ENCODE measurements at regions not wholly inside any gene's neighbourhood (a gene's known extent, or its start where the extent isn't known, plus 50 kb on each side); places are given as distances from the start of the nearest gene placed in this dataset.
"Not testable (repeated sequence)": the region's sequence is repeated elsewhere in the genome, so short reads cannot be mapped to it uniquely, and the experiment has no call there.

DNA sequence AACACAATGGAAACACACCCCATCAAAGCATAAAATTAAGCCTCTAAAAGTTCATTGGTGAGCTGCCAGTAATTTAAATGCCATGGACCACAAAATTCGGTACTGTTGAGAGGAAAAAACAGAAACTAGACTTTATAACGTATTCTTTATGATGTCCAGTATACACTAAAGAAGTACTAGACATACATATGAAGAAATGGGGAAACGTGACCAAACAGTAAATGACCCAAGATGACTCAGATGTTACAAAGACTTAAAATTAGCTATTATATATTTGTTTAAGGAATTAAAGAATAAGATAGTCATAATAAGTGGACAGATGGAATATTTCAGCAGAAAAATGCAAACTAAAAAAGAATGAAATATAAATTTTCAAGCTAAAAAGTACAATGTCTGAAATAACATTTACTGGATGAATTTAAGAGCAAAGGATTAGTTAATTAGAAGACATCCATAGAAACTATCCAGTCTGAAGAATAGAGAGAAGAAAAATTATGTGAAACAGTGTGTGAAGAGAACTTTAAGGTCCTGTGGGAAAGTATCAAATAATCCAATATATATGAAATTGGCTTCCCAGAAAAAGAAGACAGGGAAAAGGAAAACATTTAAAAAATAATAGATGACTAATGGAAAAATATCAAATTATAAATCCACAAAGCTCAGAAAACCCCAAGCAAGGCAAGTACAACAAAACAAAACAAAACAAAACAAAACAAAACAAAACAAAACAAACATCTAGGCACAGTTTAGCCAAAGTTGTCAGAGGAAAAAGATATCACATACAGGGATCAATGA lies 69.4 kb downstream of the SAMD9 start:
- no peak for DNase-seq

DNA sequence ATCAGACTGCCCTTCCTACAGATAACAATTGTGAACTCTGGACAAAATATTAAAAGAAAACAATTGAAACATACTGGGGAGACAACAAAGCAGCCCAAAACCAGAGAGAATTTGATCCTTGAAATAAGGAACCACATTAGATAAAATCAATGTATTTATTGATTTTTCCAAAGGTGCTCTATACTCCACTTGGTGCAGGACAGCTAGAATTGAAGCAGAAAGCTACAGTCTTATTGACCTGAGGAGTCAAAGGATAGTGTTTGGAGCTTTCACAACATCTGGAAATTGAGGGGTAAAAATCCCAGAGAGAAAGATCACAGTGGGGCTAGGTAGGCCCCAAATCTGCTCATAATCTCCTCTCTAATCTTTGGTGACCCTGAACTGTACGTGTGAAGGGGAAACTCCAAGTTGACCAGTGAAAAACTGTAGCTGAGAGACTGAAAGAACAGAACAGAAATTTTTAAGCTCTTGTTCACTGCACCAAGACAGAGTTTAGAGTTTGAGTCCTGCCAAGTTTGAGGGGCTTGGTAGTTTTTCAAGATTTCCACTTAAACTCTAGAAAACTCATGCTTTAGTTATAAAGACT lies 70.2 kb downstream of the SAMD9 start:
- no peak for DNase-seq

DNA sequence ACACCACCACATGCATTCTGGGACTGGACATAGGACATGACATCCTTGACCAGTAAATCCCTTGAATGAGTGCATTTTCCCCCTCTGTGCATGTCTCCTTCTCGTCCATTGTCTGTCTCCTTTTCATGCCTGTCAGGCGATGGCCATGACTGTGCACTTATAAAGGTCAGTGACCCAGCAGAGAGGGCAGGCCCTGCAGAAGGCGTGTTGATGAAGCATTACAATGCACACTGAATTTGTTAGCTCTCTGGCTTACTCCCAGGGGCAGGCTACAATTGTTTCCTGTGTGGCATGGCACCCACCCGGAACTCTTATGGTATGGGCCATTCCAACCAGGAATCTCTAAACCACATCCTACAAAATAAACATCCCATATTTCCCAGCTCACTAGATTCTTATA lies 71.1 kb downstream of the SAMD9 start:
- DNase-seq: no peak

DNA sequence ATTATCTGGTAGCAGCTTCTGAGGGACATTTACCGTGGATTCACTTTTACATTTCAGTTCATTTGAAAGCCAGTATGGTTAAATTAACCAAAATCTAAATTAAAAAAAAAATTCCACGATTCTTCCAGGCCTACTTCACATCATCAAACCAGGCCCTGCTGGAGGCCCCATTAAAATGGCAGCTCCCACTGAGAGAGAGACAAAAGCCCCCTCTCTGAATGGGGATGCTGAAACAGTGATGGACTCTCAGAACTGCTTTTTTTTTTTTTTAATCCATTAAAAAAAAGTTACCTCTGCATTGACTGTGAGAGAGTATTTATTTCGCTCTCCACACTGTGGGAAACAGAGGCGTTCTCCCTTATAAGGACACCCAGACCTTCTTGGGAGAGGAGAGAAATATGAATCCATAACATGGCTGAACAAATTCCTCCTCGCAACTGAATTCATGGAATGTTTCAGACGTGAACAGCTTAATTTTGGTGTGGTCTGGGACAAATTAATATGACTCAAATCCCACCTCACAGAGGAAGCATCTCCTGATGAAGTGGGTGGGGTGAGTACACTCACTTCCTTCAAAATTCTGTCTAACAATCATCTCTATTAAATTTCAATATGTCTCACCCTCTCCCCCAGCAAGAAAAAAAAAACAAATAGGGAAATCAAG lies 73.5 kb downstream of the SAMD9 start:
- DNase-seq: no peak

DNA sequence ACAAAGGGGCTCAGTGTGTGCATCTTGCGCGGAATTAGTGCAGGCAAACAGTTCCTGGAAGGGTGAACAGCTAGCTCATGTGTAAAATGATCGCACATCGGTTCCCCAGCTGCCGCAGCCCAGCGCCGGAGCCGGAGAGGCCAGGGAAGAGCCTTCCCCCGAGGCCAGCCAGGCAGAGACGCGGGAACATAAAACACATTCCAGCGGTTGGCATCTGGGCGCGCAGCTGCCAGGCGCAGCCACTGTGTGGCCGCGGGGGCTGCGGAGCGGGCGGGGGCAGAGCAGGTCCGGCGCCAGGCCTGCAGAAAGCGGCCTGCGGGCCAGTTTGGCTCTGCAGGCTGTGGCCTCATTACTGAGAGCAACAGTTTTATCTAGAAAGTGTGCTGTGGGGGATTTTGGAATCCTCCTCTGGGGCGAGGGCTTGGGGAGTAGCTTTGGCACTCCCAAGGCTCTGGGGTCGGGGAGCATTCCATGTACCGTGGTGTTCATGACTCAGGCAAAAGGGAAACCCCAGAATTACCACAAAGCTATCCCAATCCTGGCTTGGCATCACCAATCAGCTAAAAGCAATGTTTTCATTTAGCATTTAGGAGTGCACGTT lies 74.3 kb downstream of the SAMD9 start:
- no peak for DNase-seq

DNA sequence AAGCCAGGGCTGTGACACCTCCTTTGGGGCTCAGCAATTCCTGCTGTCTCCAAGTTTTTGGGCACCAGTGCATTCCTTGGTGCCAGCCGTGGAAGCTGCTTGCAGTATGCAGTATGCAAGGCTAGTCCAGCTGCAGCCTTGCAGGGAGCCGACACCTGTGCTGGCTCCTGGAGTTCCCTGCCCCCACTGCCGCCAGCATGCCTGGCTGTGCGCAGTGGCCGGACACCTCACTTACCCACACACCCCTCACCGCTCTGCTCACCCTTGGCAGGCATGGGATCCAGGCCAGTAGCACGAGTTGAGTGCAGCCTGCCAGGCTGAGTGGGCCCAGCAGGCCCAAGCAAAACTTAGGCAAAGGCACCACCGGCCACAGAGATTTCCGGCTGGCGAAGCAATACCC lies 77.4 kb downstream of the SAMD9 start:
- no peak for DNase-seq

DNA sequence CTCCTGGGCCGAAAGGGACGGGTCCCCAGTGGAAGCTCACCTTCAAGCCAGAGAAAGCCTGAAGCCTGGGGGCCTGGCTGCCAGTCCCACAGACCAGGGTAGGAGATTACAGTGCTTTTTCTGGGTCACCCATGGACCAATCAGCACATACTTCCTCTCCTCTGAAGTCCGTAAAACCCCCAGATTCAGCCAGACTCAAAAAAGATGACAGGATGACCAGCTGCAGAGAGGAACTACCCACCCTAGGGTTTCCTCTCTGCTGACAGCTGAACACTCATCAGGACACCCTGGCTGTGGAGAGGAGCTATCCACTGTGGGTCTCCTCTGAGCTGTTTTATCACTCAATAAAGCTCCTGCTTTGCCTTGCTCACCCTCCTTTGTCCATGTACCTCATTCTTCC lies 78.0 kb downstream of the SAMD9 start:
- no peak for DNase-seq

DNA sequence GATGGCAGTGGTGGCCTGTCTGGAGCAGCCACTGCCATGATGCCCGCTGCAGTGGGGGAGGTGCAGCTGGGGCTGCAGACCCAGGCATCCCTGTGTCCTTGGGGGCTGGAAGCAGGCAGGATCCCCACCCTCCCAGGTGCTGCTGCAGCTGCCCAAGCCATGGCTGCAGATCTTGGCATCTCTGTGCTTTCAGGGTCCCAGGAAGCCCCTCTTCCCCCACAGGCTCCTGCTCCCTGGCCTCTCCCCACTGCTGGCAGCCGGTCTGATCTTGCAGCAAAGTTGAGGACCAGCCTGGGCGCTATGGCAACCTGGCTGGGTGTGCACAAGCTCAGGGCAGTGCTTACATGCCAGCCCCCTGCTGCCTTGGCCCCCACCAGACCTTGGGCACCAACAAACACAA lies 78.5 kb downstream of the SAMD9 start:
- DNase-seq: no peak

DNA sequence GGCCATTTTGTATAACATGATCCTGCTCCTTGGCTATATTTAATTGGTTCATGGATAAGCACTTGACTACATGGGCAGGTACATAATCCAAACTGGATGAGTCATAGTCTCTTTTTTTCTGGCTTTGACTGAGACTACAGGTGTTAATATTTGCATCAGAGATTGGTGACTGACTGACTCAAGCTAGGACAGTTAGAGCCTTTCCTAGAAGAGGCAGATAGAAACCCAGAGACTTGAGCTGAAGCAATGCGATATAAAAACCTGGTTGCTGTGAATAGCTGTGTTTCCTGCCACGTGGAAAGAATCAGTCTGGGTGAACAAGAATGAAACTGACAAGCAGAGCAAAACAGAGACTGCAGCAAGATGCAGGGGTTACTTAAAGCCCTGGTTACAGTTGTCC lies 81.0 kb downstream of the SAMD9 start:
- DNase-seq: no peak

DNA sequence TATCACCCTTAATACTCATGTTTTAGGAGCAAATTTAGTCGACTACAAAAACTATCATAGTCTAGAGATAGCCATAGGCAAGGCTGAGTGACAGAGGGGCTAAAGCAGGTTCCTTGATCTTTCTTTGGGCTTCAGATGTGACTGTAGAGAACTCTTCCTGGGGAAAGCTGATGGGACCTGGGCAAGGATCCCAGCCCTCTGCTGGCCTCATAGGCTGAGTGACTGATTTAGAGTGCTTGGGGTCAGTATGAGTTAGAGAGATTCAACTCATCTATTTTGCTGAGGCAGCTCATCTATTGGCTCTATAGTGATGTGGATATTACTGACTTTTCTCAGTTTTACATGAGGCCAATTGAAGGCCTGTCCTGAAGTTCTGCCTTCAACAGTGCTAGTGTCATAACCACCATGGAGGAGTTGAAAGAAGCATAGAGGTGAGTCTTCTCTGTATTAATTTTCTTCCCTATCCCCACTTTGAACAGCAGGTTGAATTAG lies 81.6 kb downstream of the SAMD9 start:
- DNase-seq: no peak

DNA sequence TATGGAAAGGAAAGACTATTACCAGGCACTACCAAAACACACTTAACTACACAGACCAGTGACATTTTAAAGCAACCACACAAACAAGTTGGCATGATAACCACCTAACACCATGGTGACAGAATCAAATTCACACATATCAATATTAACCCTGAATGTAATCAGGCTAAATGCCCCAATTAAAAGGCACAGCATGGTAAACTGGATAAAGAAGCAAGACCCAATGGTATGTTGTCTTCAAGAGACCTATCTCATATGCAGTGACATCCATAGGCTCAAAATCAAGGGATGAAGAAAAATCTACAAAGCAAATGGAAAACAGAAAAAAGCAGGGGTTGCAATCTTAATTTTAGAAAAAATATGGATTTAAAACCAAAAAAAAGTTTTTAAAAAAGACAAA lies 86.0 kb downstream of the SAMD9 start:
- DNase-seq: no peak

DNA sequence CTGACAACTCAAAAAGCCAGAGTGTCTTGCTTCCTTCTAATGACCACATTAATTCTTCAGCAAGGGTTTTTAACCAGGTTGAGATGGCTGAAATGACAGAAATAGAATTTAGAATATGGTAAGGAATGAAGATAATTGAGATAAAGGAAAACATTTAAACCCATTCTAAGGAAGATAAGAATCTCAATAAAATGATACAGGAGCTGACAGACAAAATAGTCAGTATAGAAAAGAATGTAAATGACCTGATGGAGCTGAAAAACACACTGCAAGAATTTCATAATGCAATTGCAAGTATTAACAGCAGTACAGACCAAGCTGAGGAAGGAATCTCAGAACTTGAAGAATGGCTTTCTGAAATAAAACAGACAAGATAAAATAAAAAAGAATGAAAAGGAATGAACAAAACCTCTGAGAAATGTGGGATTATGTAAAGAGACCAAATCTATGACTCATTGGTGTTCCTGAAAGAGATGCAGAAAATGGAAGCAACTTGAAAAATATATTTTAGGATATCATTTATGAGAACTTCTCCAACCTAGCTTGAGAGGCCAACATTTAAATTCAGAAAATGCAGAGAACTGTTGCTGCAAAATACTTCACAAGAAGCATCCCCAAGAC lies 87.1 kb downstream of the SAMD9 start:
- DNase-seq: no peak

DNA sequence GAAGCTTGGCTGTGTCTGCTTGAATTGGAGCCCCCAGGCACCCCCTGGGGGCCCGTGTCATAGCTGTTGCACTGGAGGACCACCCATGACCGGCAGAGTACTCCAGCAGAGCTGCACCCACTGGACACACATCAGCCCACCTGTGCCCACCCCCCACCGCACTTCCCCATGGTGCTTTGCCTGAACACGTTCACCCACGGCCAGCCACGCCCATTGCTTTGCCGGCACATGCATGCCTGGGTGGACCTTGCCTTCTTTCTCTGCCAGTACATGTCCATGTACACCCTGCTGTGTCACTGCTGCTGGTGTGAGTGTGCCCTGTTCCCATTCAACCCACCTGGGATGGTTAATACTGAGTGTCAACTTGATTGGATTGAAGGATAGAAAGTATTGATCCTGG lies 88.7 kb downstream of the SAMD9 start:
- DNase-seq: no peak

DNA sequence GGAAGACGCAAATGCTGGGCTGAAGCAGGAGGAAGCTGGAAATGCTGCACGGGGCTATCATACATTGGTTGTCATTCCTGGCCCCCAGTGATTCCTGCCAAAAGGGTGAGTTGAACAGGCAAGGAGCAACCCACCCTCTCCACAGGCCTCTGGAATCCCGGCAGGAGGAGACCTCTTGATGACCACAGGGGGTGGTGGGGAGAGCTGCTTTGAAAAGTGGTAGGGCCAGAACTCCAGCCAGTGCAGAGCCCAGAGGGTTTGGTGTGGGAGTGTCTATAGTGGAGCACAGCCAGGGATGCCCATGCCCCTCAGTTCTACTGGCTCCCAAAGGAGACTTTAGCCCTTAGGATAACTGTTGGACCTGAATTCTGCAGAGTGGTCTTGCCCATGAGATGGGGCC lies 89.2 kb downstream of the SAMD9 start:
- DNase-seq: no peak

DNA sequence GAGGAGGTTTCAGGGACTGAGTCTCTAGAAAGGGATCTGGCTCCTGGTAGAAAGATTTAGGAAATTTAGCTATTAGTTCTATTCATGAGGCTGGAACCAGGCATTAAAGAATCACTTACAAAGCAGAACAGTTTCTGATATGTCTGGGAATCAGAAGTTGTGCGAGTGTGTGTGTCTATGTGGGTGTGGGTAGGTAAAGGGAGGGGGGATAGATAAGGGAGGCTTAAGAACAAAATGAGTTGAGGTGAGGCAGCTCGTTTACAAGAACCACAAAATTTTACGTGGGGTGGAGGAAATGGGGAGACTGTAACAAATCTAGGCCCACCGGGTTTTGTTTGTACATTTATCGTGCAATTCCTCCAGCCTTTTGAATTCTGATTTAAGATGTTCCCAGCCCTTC lies 90.7 kb downstream of the SAMD9 start:
- no peak for DNase-seq

DNA sequence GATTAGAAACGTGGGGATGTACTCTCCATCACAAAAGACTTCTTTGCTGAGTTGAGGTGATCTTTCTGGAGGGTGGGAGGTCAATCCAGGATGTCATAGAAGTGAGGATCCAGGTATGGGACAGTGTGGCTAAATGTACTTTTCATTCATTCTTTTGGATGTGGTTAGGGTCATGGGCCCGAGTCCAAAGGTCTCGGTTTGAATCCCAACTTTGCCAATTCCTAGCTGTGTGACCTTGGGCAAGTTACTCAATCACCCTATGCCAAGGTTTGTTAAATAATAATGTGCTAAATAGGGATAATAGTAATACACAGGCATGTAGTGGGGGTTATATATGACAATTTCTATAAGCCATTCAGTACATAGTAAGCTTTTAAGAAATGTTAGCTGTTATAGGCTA lies 91.4 kb downstream of the SAMD9 start:
- no peak for DNase-seq

DNA sequence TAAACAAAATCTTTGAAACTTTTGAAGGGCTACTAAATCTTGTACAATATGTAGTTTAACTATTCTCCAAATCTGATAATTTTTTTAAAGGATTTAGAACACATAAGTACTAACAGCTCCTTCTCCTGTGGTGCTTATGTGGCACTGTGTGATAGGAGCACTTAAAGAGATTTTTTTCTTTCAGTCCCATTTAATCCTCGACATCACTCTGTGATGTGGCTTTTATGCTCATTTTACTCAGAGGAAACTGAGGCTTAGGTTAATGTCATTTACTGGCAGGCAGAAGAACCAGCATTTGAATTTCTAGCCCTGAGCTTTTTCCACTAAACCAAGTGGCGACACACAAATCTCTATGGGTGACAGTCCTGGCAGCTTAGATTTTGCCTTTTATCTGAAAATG lies 92.4 kb downstream of the SAMD9 start:
- DNase-seq: no peak

DNA sequence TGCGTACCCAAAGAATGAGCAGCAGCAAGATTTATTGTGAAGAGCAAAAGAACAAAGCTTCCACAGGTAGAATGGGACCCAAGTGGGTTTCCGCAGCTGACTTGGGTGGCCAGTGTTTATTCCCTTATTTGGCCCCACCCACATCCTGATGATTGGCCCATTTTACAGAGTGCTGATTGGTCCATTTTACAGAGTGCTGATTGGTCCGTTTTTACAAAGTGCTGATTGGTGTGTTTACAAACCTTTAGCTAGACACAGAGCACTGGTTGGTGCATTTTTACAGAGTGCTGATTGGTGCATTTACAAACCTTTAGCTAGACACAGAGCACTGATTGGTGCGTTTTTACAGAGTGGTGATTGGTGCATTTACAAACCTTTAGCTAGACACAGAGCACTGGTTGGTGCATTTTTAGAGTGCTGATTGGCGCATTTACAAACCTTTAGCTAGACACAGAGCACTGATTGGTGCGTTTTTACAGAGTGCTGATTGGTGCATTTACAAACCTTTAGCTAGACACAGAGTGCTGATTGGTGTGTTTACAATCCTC lies 94.8 kb downstream of the SAMD9 start:
- DNase-seq: not testable (repeated sequence)

DNA sequence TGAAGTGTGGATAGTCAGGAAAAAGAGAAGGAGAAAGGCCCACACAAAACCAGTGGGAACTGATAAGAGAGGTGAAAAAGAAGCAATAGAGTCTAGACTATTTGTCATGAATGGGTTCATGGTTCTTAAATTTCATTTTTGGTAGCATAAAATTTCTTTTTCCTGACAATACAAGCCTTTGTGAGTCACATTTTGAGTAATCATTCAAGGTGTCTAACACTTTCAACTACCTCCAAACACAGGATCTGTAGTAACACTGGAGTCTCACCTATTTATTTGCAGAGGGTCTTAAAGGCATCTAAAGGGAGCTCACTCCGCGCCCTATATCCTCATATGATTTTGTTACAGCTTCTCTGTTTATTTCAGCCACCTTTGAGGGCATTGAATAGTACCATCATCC lies 96.0 kb downstream of the SAMD9 start:
- no peak for DNase-seq

DNA sequence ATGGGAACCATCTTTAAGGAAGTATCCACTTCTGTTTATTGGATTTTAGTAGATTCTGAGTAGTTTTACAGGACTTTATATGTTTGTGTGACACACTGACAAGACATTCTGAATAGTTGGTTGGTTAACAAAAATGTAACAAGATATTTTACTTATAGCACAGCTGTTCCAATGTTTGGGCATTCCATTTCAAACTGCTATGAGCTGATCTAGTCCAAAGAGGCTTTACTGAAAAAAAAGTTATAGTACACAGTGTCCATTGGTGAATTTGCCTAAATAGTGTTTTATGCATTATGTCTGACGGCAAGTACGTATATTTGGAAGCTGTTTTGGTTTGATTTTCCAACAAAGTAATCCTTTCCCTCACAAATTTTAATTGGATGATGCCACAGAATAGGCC lies 99.1 kb downstream of the SAMD9 start:
- no peak for DNase-seq

DNA sequence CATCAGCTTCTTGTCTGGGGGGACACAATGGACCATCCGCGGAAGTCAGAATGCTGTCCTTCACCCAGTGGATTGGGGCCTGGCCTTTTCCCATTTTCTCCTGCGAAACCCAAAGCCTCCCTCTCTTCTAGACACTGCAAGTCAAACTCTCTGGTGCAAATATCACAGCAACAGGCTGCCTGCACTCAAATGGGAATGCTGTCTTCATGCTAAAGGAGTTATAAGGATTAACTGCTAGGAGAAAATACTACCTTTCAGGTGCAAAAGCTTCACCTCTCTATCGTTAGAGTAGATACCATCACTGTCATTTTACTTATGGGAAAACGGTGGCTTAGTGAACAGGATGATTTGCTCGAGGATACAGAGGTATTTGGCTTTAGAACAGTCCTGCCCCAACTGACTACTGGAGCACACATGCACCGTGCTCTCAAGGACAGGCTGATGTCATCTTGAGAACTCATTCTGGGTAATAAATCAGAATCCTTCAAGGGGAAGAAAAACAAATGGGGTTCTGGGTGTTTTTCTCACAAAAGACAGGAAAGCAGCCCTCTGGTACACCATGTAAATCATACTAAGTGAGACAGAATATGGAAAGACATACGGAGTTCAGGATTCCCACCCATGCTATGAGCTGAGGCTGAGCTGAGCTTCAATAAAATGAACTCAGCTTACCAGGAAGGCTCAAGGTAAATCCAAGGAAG lies 100.9 kb downstream of the SAMD9 start:
- DNase-seq: no peak

DNA sequence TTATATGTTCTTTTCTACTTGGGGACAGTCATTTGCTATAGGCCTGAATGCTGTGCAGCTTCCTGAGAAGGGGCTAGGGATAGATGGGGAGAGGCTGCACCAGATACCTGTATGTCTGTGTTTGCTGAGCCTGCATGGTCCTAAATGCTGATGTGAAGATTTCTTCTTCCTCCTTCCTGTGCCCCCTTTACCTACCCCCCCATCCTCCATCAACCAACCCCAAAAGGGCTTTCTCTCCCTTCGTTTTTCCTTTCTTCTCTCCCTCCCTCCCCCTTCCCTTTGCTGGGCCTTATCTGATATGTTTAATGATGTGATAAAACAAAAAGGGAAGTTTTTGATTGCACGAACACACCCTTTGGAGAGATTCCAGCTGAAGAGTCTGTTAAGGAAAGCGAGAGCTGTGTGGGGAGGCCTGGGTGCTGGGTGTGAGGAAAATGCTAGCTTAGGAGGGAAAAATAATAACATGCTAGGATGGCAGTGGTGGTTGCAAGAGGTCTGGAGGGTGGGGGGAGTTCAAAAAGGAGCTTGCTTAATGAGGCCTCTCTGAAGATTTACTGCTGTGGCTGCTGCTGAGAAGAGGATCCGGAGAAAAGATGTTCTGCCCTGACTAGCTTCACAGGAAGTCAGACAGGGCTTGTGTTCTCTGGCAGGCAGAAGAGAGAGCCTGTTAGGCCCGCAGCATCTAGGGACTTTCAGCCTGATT lies 101.8 kb downstream of the SAMD9 start:
- DNase-seq: no peak

Measured in NCI-H510A (cell line).